Activated CD4-positive, CD25-positive, alpha-beta regulatory T cell treated with anti-CD3 and anti-CD28 coated beads, Interleukin-2, amount 50 U/mL, for 72 hours (primary cell): ENCODE measurements at regions not wholly inside any gene's neighbourhood (a gene's known extent, or its start where the extent isn't known, plus 50 kb on each side); places are given as distances from the start of the nearest gene placed in this dataset.
"Not testable (repeated sequence)": the region's sequence is repeated elsewhere in the genome, so short reads cannot be mapped to it uniquely, and the experiment has no call there.

Source experiments
- DNase-seq: peaks from one replicate; pipeline ENCODE4 v3.0.0; 2021

- not testable (repeated sequence) for DNase-seq
These were observed 1937.1 kb upstream of the DEFB115 start for GRCh38 chr20:29320216-29320949.

GRCh38 chr20:29323631-29324515, 1933.6 kb upstream of the DEFB115 start:
- not testable (repeated sequence) for DNase-seq

GRCh38 chr20:29324516-29325303, 1932.8 kb upstream of the DEFB115 start:
- DNase-seq, result not testable (repeated sequence)

GRCh38 chr20:29325304-29325640, 1932.2 kb upstream of the DEFB115 start:
- DNase-seq, result no peak

- DNase-seq, result not testable (repeated sequence)
These were observed 1931.7 kb upstream of the DEFB115 start for GRCh38 chr20:29325781-29326180.

- DNase-seq, result no peak
These were observed 1930.9 kb upstream of the DEFB115 start for GRCh38 chr20:29326376-29327070.

DNA sequence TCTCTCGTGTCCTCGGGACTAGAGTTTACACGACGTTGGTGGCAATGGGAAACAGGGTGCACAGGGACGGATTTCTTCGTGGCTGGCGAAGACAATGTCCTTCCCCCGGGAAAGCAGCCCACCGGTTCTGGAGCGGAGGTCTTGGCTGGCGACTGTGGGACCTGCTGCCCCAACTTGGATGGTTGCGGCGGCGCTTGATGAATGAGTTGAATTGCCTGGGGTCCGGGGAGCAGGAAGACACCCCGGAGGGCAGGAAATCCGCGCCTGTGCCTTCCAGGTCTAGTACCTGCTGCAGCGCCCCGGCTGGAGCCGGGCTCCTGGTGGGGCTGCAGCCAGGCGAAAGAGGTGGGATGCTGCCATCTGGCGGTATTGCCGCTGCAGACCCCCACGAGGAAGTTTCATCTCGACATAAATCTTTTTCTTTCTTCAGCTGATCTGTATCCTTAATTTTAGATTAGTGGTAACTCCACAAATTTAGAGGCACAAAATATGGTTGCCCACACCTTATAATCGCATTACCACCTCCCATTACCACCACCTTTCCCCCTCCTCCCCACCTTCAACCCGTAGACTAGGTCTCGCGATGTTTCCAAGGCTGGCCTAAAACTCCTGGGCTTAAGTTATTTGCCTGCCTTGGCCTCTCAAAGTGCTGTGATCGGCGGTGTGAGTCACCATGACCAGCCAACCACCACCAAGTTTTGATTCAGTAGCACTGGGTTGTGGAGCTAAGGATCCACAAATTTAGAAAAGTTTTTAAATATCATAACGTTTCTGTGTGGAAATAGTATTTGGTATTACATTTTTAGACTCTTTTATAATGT, 1929.7 kb upstream of the DEFB115 start:
- not testable (repeated sequence) for DNase-seq

- DNase-seq, result not testable (repeated sequence)
These were observed 1926.9 kb upstream of the DEFB115 start for GRCh38 chr20:29330429-29331115.

GRCh38 chr20:29349836-29350235, 1907.6 kb upstream of the DEFB115 start:
- DNase-seq, result no peak

DNA sequence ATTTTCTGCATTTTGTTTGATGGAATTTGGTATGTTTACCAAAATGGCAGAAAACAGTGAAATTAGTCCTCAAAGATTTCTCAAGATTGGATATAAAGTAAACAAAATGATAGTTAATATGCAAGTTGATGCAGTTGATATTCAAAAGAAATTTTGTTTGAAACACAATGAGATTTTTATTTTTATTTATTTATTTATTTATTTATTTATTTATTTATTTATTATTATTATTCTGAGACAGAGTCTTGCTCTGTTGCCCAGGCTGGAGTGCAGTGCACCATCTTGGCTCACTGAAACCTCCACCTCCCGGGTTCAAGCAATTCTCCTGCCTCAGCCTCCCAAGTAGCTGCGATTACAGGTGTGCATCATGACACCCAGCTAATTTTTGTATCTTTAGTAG, 1881.5 kb upstream of the DEFB115 start:
- not testable (repeated sequence) for DNase-seq

- DNase-seq, result not testable (repeated sequence)
These were observed 1864.6 kb upstream of the DEFB115 start for GRCh38 chr20:29392853-29393252.

DNA sequence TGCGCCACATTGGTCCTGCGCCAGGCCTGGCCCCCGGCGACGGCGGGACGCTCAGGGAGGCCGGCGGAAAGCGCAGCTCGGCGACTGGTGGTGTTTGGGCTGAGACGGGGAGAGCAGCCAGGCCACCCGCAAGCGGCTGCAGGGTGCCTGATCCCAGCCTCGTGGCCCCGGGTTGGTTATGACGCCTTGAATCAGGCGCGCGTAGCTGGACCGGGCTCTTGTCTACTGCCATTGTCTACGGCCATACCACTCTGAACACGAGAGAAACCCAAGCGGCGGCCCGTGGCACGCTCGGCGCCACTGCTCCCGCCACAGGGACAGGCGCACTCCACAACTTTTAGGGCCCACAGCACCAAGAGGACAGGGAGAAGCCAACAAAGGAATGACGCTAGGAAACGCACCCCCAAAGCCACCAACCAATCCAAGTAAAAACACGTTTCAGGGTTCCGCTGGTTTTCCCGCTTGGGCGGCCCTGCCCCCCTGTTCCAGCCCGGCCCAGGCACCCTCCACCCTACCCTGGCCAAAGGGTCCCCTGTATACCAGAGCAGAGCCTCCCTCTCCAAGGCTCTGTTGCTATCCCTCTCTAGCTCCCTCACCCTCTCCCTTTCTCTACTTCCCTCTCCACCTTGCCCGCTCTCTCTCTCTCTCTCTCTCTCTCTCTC, 1849.3 kb upstream of the DEFB115 start:
- DNase-seq, result no peak

DNA sequence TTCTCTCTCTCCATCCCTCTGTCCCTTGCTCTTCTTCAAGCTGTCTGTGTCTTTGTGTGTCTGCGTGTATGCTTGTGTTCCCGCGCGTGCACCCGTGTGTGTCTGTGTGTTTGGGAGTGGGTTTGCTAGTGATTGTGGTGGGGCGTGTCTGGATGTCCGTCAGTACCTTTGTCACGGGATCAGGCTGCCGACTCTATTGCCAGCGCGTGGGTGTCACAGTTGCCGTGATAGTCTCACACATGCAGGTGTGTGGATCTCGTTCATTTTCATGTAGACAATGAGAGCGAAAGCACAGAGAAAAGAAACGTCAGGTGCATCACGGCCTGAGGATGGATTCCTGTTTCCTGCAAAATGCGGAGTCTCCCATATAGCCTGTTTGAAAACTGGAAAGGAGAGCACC, 1848.8 kb upstream of the DEFB115 start:
- DNase-seq, result not testable (repeated sequence)

DNA sequence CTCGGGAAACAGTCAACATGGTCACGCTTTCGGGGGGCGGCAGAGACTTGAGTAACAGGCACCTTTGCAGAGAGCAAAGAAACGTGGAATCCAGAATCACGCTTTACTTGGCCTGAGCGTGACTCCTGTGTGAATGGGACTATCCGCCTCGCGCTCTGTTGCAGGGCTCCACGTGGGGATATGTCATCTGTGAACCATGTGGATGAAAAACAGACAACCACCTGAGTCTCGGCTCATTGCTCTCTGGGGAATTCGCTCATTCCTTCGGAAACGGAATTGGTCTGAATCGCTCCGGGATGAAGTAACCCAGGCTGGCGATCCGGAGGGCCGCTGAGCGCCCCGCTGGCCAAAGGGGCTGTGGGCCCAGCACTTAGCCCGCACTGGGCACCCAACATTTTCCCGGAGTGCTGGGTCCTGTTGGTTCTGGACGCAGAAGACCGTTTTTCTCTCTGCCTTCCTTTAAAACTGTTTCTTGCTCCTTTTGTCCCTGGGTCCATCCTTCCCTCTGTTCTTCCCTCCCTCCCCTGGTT, 1848.2 kb upstream of the DEFB115 start:
- not testable (repeated sequence) for DNase-seq

- no peak for DNase-seq
These were observed 1847.3 kb upstream of the DEFB115 start for GRCh38 chr20:29409833-29410805.

GRCh38 chr20:29410806-29411457, 1846.5 kb upstream of the DEFB115 start:
- DNase-seq, result no peak

DNA sequence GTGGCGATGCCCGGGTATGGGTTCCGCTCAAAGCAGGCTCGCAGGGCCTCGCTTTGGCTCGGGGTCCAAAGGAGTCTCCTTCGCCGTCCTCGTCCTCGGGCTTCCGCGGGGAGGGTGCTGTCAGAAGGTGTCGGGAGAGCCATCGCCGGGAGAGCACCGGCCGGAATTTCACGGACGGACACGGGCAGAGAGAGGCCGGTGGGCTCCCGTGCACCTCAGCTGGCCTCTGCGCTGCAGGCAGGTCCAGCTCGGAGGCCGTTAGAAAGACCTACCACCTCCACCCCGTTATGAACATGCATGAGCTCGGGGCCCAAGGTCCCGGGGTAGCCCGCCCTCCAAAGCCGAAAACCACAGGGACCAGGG, 1846.0 kb upstream of the DEFB115 start:
- not testable (repeated sequence) for DNase-seq

DNA sequence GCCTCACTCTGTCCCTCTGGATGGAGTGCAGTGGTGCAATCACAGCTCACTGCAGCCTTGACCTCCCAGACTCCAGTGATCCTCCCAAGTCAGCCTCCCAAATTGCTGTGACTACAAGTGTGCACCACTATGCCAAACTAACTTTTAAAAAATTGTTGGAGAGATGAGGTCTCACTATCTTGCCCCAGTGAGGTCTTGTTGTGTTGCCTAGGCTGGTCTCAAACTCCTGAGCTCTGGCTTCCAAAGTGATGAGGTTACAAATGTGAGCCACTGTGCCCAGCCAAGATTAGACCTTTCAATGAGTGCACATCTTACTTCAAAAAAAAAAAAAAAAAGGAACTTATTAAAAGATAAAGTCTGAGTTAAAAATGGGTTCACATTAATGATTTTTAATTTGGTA, 1838.1 kb upstream of the DEFB115 start:
- no peak for DNase-seq
